ENCODE measurements at regions not wholly inside any gene's neighbourhood (a gene's known extent, or its start where the extent isn't known, plus 50 kb on each side); places are given as distances from the start of the nearest gene placed in this dataset.
"Not testable (repeated sequence)": the region's sequence is repeated elsewhere in the genome, so short reads cannot be mapped to it uniquely, and the experiment has no call there.

GRCh38 chr22:25413620-25414019, 150.9 kb upstream of the GRK3 start:
- no peak for DNase-seq (ENCODE audit: low read depth in 4 of 4, low spot score in 1 of 4)

GRCh38 chr22:25415731-25416130, 148.7 kb upstream of the GRK3 start:
- not testable (repeated sequence) for DNase-seq (ENCODE audit: low read depth in 4 of 4, low spot score in 1 of 4)

- not testable (repeated sequence) for DNase-seq (ENCODE audit: low read depth in 4 of 4, low spot score in 1 of 4)
These were observed 146.6 kb upstream of the GRK3 start for GRCh38 chr22:25417826-25418225.

GRCh38 chr22:25419247-25420113, 145.0 kb upstream of the GRK3 start:
- no peak for DNase-seq (ENCODE audit: low read depth in 4 of 4, low spot score in 1 of 4)

- not testable (repeated sequence) for DNase-seq (ENCODE audit: low read depth in 4 of 4, low spot score in 1 of 4)
These were observed 144.4 kb upstream of the GRK3 start for GRCh38 chr22:25420114-25420441.

GRCh38 chr22:25420471-25420924, 144.0 kb upstream of the GRK3 start:
- DNase-seq (ENCODE audit: low read depth in 4 of 4, low spot score in 1 of 4): no peak

- no peak for DNase-seq (ENCODE audit: low read depth in 4 of 4, low spot score in 1 of 4)
These were observed 143.3 kb upstream of the GRK3 start for GRCh38 chr22:25420925-25421904.

GRCh38 chr22:25426530-25427308, 137.8 kb upstream of the GRK3 start:
- not testable (repeated sequence) for DNase-seq (ENCODE audit: low read depth in 4 of 4, low spot score in 1 of 4)

- not testable (repeated sequence) for DNase-seq (ENCODE audit: low read depth in 4 of 4, low spot score in 1 of 4)
These were observed 132.7 kb upstream of the GRK3 start for GRCh38 chr22:25431637-25432342.

- DNase-seq (ENCODE audit: low read depth in 4 of 4, low spot score in 1 of 4): not testable (repeated sequence)
These were observed 131.0 kb upstream of the GRK3 start for GRCh38 chr22:25433381-25433970.

GRCh38 chr22:25437414-25438160, 126.9 kb upstream of the GRK3 start:
- DNase-seq (ENCODE audit: low read depth in 4 of 4, low spot score in 1 of 4): no peak

- no peak for DNase-seq (ENCODE audit: low read depth in 4 of 4, low spot score in 1 of 4)
These were observed 117.3 kb upstream of the GRK3 start for GRCh38 chr22:25447067-25447685.

GRCh38 chr22:25447686-25448434, 116.6 kb upstream of the GRK3 start:
- DNase-seq (ENCODE audit: low read depth in 4 of 4, low spot score in 1 of 4): peak; percentile 73 to 85 (median 80)

GRCh38 chr22:25448435-25449051, 115.9 kb upstream of the GRK3 start:
- DNase-seq (ENCODE audit: low read depth in 4 of 4, low spot score in 1 of 4): no peak

- no peak for DNase-seq (ENCODE audit: low read depth in 4 of 4, low spot score in 1 of 4)
These were observed 114.6 kb upstream of the GRK3 start for GRCh38 chr22:25449781-25450317.

- no peak for DNase-seq (ENCODE audit: low read depth in 4 of 4, low spot score in 1 of 4)
These were observed 112.9 kb upstream of the GRK3 start for GRCh38 chr22:25451480-25452114.

Measured in stimulated activated CD4-positive, alpha-beta T cell treated with anti-CD3 and anti-CD28 coated beads, Interleukin-1b, Interleukin-23, amount 100 ng/mL, for 24 hours (primary cell).